Osteocyte (in vitro differentiated cells): ENCODE measurements at regions not wholly inside any gene's neighbourhood (a gene's known extent, or its start where the extent isn't known, plus 50 kb on each side); places are given as distances from the start of the nearest gene placed in this dataset.
"Not testable (repeated sequence)": the region's sequence is repeated elsewhere in the genome, so short reads cannot be mapped to it uniquely, and the experiment has no call there.

Source experiments
- DNase-seq: peaks from one replicate; pipeline ENCODE4 v3.0.0; 2021; ENCODE audit warnings: mixed read lengths; ENCODE audit not compliant: unreplicated experiment; ENCODE audit errors: extremely low spot score
- H3K27ac Mint-ChIP-seq: one replicate; pipeline ENCODE4 v1.8.0; 2021; ENCODE audit warnings: mild to moderate bottlenecking, mixed read lengths; ENCODE audit not compliant: unreplicated experiment
- H3K27me3 Mint-ChIP-seq: one replicate; pipeline ENCODE4 v1.8.0; 2021; ENCODE audit warnings: mixed read lengths; ENCODE audit not compliant: unreplicated experiment
- H3K36me3 Mint-ChIP-seq: one replicate; pipeline ENCODE4 v1.8.0; 2021; ENCODE audit warnings: mixed read lengths; ENCODE audit not compliant: unreplicated experiment
- H3K4me1 Mint-ChIP-seq: one replicate; pipeline ENCODE4 v1.8.0; 2021; ENCODE audit warnings: mixed read lengths; ENCODE audit not compliant: unreplicated experiment
- H3K4me3 Mint-ChIP-seq: one replicate; pipeline ENCODE4 v1.8.0; 2021; ENCODE audit warnings: mild to moderate bottlenecking, moderate library complexity, mixed read lengths; ENCODE audit not compliant: unreplicated experiment
- H3K9me3 Mint-ChIP-seq: one replicate; pipeline ENCODE4 v1.8.0; 2021; ENCODE audit warnings: mixed read lengths; ENCODE audit not compliant: unreplicated experiment
- TF ChIP-seq, protein P1 (sequence below): fragments of 200-600 bp; sonication (generic); IDR thresholded peaks from 2 replicates; pipeline ENCODE4 v1.5.0; 2021; ENCODE audit warnings: antibody characterized with exemption, mild to moderate bottlenecking, moderate library complexity

DNA sequence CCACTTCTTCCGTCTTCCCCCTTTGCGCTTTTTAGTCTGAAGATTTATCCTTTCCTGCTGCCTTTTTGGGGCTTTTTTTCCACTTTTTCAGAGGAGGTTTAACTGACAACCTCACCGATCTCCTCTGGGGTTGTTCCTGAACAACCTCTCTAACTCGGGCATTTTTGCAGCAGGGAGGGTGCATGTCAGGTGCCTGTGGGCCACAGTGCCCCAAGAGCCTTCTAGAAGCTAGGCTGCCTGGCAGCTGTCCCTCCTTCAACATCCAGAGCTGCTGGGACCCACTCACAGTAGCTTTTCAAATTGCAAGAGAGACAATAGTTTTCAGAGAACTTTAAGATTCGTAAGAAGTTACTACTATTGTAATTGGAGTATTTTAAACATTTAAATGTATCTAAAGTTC lies 1112.4 kb upstream of the CNTN5 start:
- Mint-ChIP-seq H3K27me3 (peaks cover 29% of the 10 kb centered on the region), H3K27ac (no peak overlapping the region), H3K9me3 (no peaks in the 10 kb centered on the region), H3K36me3 (no peaks in the 10 kb centered on the region), H3K4me1 (no peaks in the 10 kb centered on the region), H3K4me3 (no peak overlapping the region)
- TF ChIP-seq, protein P1, sequence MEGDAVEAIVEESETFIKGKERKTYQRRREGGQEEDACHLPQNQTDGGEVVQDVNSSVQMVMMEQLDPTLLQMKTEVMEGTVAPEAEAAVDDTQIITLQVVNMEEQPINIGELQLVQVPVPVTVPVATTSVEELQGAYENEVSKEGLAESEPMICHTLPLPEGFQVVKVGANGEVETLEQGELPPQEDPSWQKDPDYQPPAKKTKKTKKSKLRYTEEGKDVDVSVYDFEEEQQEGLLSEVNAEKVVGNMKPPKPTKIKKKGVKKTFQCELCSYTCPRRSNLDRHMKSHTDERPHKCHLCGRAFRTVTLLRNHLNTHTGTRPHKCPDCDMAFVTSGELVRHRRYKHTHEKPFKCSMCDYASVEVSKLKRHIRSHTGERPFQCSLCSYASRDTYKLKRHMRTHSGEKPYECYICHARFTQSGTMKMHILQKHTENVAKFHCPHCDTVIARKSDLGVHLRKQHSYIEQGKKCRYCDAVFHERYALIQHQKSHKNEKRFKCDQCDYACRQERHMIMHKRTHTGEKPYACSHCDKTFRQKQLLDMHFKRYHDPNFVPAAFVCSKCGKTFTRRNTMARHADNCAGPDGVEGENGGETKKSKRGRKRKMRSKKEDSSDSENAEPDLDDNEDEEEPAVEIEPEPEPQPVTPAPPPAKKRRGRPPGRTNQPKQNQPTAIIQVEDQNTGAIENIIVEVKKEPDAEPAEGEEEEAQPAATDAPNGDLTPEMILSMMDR, result no peak
- no peak for DNase-seq

DNA sequence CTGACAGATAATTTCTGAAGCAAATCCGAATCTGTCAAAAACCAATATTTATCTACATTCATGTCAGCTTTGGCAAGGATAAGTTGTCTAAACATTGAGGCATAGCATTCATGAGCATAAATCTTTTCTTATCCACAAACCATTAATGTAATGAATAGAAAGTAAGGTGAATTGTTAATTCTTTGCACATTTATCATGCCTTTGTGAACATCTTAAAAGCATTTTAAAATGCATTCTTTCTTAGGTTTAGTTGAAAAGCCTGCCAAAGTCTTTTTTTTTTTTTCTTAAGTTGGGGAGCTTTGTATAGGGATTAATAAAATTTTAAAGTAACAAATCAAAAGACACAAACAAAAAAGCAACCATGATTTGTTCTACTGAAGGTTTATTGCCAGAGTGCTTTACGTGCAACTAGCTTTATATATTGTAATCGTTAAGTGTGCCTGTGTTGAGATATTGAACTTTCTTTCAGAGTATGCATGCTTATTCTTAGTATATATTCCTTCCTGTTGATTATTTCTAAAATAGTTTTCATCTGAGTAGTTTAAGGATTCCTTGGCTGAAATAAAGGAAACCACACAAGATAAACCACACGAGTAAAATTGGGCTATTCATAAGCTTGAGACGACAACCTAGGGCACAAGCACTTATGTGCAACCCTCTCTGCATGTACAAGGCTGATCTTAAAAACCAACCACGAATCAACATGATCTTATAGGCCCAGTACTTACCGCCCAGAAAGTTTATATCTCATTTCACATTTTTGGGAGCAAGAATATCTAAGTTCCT lies 1110.9 kb upstream of the CNTN5 start:
- H3K36me3 Mint-ChIP-seq, result no peaks in the 10 kb centered on the region
- H3K27me3 Mint-ChIP-seq, result peaks cover 26% of the 10 kb centered on the region
- H3K4me3 Mint-ChIP-seq, result no peak overlapping the region
- no peaks in the 10 kb centered on the region for H3K4me1 Mint-ChIP-seq
- no peak for DNase-seq
- TF ChIP-seq, protein P1, result no peak
- H3K9me3 Mint-ChIP-seq, result no peaks in the 10 kb centered on the region
- no peak overlapping the region for H3K27ac Mint-ChIP-seq

DNA sequence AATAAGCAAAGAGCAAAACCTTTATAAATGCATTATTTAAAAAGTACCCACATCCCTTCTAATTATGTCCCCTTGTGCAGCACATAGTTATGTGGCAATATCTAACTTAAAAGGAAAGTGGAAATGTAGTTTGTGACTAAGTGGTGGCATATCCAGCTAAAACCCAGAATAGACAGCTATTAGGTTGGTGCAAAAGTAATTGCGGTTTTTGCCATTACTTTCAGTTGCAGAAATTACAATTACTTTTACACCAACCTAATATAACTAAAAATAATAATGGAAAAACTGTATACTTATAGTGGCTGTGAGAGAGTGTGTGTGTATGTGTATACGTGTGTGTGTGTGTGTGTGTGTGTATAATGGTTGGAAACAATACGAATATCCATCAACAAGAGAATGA lies 1108.1 kb upstream of the CNTN5 start:
- TF ChIP-seq, protein P1, result no peak
- H3K4me1 Mint-ChIP-seq, result no peaks in the 10 kb centered on the region
- H3K27me3 Mint-ChIP-seq, result peaks cover 23% of the 10 kb centered on the region
- H3K27ac Mint-ChIP-seq, result no peak overlapping the region
- no peaks in the 10 kb centered on the region for H3K9me3 Mint-ChIP-seq
- no peak for DNase-seq
- H3K4me3 Mint-ChIP-seq, result no peak overlapping the region
- no peaks in the 10 kb centered on the region for H3K36me3 Mint-ChIP-seq

DNA sequence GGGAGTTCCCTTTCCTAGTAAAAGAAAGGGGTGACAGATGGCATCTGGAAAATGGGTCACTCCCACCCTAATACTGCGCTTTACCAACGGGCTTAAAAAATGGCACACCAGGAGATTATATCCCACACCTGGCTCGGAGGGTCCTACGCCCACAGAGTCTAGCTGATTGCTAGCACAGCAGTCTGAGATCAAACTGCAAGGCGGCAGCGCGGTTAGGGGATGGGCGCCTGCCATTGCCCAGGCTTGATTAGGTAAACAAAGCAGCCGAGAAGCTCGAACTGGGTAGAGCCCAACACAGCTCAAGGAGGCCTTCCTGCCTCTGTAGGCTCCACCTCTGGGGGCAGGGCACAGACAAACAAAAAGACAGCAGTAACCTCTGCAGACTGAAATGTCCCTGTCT lies 1097.8 kb upstream of the CNTN5 start:
- not testable (repeated sequence) for H3K9me3 Mint-ChIP-seq, DNase-seq, H3K36me3 Mint-ChIP-seq, H3K4me3 Mint-ChIP-seq, H3K27ac Mint-ChIP-seq, H3K4me1 Mint-ChIP-seq
- peaks cover 27% of the 10 kb centered on the region for H3K27me3 Mint-ChIP-seq

DNA sequence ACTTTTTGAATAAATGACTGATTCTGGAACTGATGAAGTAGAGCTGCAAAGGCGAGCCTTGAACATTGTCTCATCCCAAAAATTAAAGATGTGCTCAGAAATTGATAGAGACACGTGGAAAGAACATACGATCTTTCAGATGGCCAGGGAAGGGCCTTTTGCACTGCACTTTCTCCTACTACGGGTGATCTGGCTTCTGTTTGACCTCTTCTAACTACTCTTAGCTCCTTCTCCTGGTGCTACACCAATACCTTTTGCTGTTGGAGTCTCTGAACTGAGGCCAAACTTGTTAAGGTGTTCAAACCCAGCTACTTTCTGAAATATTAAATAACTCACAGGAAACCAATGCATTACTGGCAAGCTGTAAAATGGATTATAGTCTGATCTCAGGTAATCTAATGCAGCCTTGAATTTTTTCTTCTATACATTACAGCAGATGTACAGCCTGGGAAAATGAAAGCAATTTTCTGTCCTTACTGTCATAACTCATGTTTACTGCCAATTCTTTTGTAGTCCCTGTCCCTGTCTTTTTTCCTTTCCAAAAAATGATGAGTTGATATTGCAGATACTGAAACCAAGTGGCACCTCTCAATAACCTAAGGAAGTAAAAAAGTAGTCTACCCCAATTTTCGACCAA lies 1086.1 kb upstream of the CNTN5 start:
- DNase-seq, result no peak
- Mint-ChIP-seq H3K27me3 (peaks cover 30% of the 10 kb centered on the region), H3K9me3 (no peaks in the 10 kb centered on the region), H3K4me1 (no peaks in the 10 kb centered on the region), H3K27ac (no peak overlapping the region), H3K36me3 (no peaks in the 10 kb centered on the region), H3K4me3 (no peak overlapping the region)
- TF ChIP-seq, protein P1, result no peak
